H9 (cell line): ENCODE measurements at regions not wholly inside any gene's neighbourhood (a gene's known extent, or its start where the extent isn't known, plus 50 kb on each side); places are given as distances from the start of the nearest gene placed in this dataset.

Experiments used
- DNase-seq: peaks from one replicate; pipeline ENCODE4 v3.0.0-alpha.2; 2017
- H2AFZ ChIP-seq: one replicate; pipeline ENCODE4 v1.6.1; 2013; ENCODE audit warnings: mild to moderate bottlenecking, low read length, control low read depth, moderate library complexity
- H2AK5ac ChIP-seq: 2 replicates; pipeline ENCODE4 v1.6.1; 2013; ENCODE audit warnings: low read length, control low read depth, mixed read lengths; ENCODE audit not compliant: insufficient read length
- H2BK120ac ChIP-seq: one replicate; pipeline ENCODE4 v1.6.1; 2013; ENCODE audit warnings: low read depth, mild to moderate bottlenecking, low read length, control low read depth, inconsistent platforms; ENCODE audit not compliant: poor library complexity, severe bottlenecking
- H2BK12ac ChIP-seq: 2 replicates; pipeline ENCODE4 v1.6.1; 2013; ENCODE audit warnings: low read length, control low read depth, mixed read lengths, low read depth; ENCODE audit not compliant: insufficient read length
- H2BK15ac ChIP-seq: 2 replicates; pipeline ENCODE4 v1.6.1; 2013; ENCODE audit warnings: low read depth, low read length, control low read depth
- H2BK20ac ChIP-seq: one replicate; pipeline ENCODE4 v1.6.1; 2013; ENCODE audit warnings: low read depth, mild to moderate bottlenecking, low read length, control low read depth, inconsistent platforms; ENCODE audit not compliant: poor library complexity, severe bottlenecking
- H2BK5ac ChIP-seq: 2 replicates; pipeline ENCODE4 v1.6.1; 2013; ENCODE audit warnings: low read length, control low read depth, mixed read lengths; ENCODE audit not compliant: insufficient read length
- H3K14ac ChIP-seq: 2 replicates; pipeline ENCODE4 v1.6.1; 2013; ENCODE audit warnings: low read length, control low read depth; ENCODE audit not compliant: insufficient read depth
- H3K18ac ChIP-seq: 2 replicates; pipeline ENCODE4 v1.6.1; 2013; ENCODE audit warnings: low read depth, mild to moderate bottlenecking, mixed read lengths, low read length, control low read depth; ENCODE audit not compliant: insufficient read length
- H3K23ac ChIP-seq: 2 replicates; pipeline ENCODE4 v1.6.1; 2013; ENCODE audit warnings: low read length, control low read depth, mixed read lengths, low read depth; ENCODE audit not compliant: insufficient read length
- H3K23me2 ChIP-seq: 2 replicates; pipeline ENCODE4 v1.6.1; 2013; ENCODE audit warnings: low read depth, mild to moderate bottlenecking, mixed read lengths, low read length, control low read depth; ENCODE audit not compliant: insufficient read length, poor library complexity, severe bottlenecking
- H3K27ac ChIP-seq: 2 replicates; pipeline ENCODE4 v1.5.1; 2013; ENCODE audit warnings: low read length, control low read depth, mixed read lengths, low read depth; ENCODE audit not compliant: insufficient read length
- H3K27me3 ChIP-seq: 2 replicates; pipeline ENCODE4 v1.6.1; 2013; ENCODE audit warnings: low read length, control low read depth, inconsistent platforms; ENCODE audit not compliant: insufficient read depth
- H3K4ac ChIP-seq: 2 replicates; pipeline ENCODE4 v1.6.1; 2013; ENCODE audit warnings: low read depth, mild to moderate bottlenecking, control low read depth, inconsistent platforms, low read length, moderate library complexity
- H3K4me1 ChIP-seq: 2 replicates; pipeline ENCODE4 v1.6.1; 2013; ENCODE audit warnings: low read length, control low read depth, inconsistent platforms; ENCODE audit not compliant: insufficient read depth
- H3K4me2 ChIP-seq: 2 replicates; pipeline ENCODE4 v1.6.1; 2013; ENCODE audit warnings: low read length, control low read depth, mixed read lengths; ENCODE audit not compliant: insufficient read length, insufficient read depth
- H3K56ac ChIP-seq: 2 replicates; pipeline ENCODE4 v1.6.1; 2013; ENCODE audit warnings: low read depth, mild to moderate bottlenecking, mixed read lengths, low read length, control low read depth; ENCODE audit not compliant: insufficient read length
- H3K79me1 ChIP-seq: 2 replicates; pipeline ENCODE4 v1.6.1; 2013; ENCODE audit warnings: low read depth, mild to moderate bottlenecking, moderate library complexity, low read length, control low read depth, inconsistent platforms; ENCODE audit not compliant: insufficient read depth, poor library complexity, severe bottlenecking
- H3K79me2 ChIP-seq: 2 replicates; pipeline ENCODE4 v1.6.1; 2013; ENCODE audit warnings: low read length, control low read depth, inconsistent platforms; ENCODE audit not compliant: insufficient read depth
- H3K9ac ChIP-seq: 2 replicates; pipeline ENCODE4 v1.6.1; 2013; ENCODE audit warnings: low read length, control low read depth, mixed read lengths; ENCODE audit not compliant: insufficient read length; ENCODE audit errors: extremely low read depth
- H3K9me3 ChIP-seq: one replicate; pipeline ENCODE4 v1.6.1; 2013; ENCODE audit warnings: low read depth, low read length, inconsistent platforms; ENCODE audit not compliant: control insufficient read depth
- H3T11ph ChIP-seq: one replicate; pipeline ENCODE4 v1.6.1; 2013; ENCODE audit warnings: mild to moderate bottlenecking, low read length, control low read depth, inconsistent platforms
- H4K20me1 ChIP-seq: one replicate; pipeline ENCODE4 v1.6.1; 2013; ENCODE audit not compliant: control insufficient read depth, insufficient read length, insufficient read depth
- H4K5ac ChIP-seq: 2 replicates; pipeline ENCODE4 v1.6.1; 2013; ENCODE audit warnings: low read depth, mild to moderate bottlenecking, mixed read lengths, low read length, control low read depth; ENCODE audit not compliant: insufficient read length
- H4K8ac ChIP-seq: replicated peaks from 2 replicates; pipeline ENCODE4 v1.6.1; 2013; ENCODE audit warnings: low read length, control low read depth, mixed read lengths, low read depth; ENCODE audit not compliant: insufficient read length
- H4K91ac ChIP-seq: 2 replicates; pipeline ENCODE4 v1.6.1; 2013; ENCODE audit warnings: low read depth, mild to moderate bottlenecking, moderate library complexity, mixed read lengths, low read length, control low read depth; ENCODE audit not compliant: insufficient read length
- H3K27ac Mint-ChIP-seq, 3 experiments: 2 replicates in 2 of 3; 3 replicates in 1 of 3; pipeline ENCODE4 v1.8.0; 2020 to 2021; ENCODE audit warnings: mixed read lengths in 3 of 3, mild to moderate bottlenecking in 1 of 3, moderate library complexity in 1 of 3
- H3K27me3 Mint-ChIP-seq: 2 replicates; pipeline ENCODE4 v1.8.0; 2021; ENCODE audit warnings: low read depth, mild to moderate bottlenecking, moderate library complexity, mixed read lengths
- H3K36me3 Mint-ChIP-seq, 3 experiments: 2 replicates in 2 of 3; 3 replicates in 1 of 3; pipeline ENCODE4 v1.8.0; 2020 to 2021; ENCODE audit warnings: low read depth in 3 of 3, mixed read lengths in 3 of 3; ENCODE audit not compliant: insufficient read depth in 1 of 3
- H3K4me1 Mint-ChIP-seq, 2 experiments: 2 replicates each; pipeline ENCODE4 v1.8.0; 2020; ENCODE audit warnings: mixed read lengths in 2 of 2
- H3K4me3 Mint-ChIP-seq, 2 experiments: 2 replicates in 1 of 2; 3 replicates in 1 of 2; pipeline ENCODE4 v1.8.0; 2020 to 2021; ENCODE audit warnings: mild to moderate bottlenecking in 2 of 2, mixed read lengths in 2 of 2, moderate library complexity in 1 of 2
- H3K9me3 Mint-ChIP-seq, 2 experiments: 2 replicates in 1 of 2; 3 replicates in 1 of 2; pipeline ENCODE4 v1.8.0; 2020; ENCODE audit warnings: mild to moderate bottlenecking in 2 of 2, mixed read lengths in 2 of 2, moderate library complexity in 1 of 2
- WGBS: extraction: QIAGEN DNeasy Blood & Tissue Kit; methylation state at CpG from one replicate; pipeline ENCODE4 v1.1.7; 2013; ENCODE audit warnings: missing lambda C conversion rate, low lambda C conversion rate, mixed read lengths; ENCODE audit not compliant: insufficient read length; ENCODE audit errors: extremely low coverage; 5-methylcytosine and 5-hydroxymethylcytosine counted together
- TF ChIP-seq, protein P1 (sequence below): fragments of 200-600 bp; sonication (generic); conservative IDR thresholded peaks from 3 replicates; pipeline ENCODE4 v1.8.0; 2021; ENCODE audit warnings: antibody characterized with exemption, mild to moderate bottlenecking

- no peaks in the 10 kb centered on the region for H3K4me1 Mint-ChIP-seq
- WGBS: no CpG with 5 or more reads among the region's 3 CpGs
- no peaks in the 10 kb centered on the region for H3K36me3 Mint-ChIP-seq
These were observed 440.9 kb downstream of the NAV3 start for GRCh38 chr12:78271546-78271945.

More at GRCh38 chr12:78271546-78271945, 440.9 kb downstream of the NAV3 start:
- no peaks in the 10 kb centered on the region for H3K27me3 ChIP-seq
- TF ChIP-seq, protein P1, sequence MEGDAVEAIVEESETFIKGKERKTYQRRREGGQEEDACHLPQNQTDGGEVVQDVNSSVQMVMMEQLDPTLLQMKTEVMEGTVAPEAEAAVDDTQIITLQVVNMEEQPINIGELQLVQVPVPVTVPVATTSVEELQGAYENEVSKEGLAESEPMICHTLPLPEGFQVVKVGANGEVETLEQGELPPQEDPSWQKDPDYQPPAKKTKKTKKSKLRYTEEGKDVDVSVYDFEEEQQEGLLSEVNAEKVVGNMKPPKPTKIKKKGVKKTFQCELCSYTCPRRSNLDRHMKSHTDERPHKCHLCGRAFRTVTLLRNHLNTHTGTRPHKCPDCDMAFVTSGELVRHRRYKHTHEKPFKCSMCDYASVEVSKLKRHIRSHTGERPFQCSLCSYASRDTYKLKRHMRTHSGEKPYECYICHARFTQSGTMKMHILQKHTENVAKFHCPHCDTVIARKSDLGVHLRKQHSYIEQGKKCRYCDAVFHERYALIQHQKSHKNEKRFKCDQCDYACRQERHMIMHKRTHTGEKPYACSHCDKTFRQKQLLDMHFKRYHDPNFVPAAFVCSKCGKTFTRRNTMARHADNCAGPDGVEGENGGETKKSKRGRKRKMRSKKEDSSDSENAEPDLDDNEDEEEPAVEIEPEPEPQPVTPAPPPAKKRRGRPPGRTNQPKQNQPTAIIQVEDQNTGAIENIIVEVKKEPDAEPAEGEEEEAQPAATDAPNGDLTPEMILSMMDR: no peak
- no peak overlapping the region for H2BK5ac ChIP-seq
- H3K79me1 ChIP-seq: no peaks in the 10 kb centered on the region
- no peak overlapping the region for H3K56ac ChIP-seq
- H3K4me2 ChIP-seq: no peak overlapping the region
- no peak overlapping the region for H4K8ac ChIP-seq
- H3K23me2 ChIP-seq: no peaks in the 10 kb centered on the region
- H3K79me2 ChIP-seq: no peaks in the 10 kb centered on the region
- H2AK5ac ChIP-seq: no peak overlapping the region
- no peak overlapping the region for H3K23ac ChIP-seq
- no peak overlapping the region for H3T11ph ChIP-seq
- no peak overlapping the region for H3K9ac ChIP-seq
- H3K18ac ChIP-seq: no peak overlapping the region
- DNase-seq: no peak
- no peak overlapping the region for H3K4ac ChIP-seq
- Mint-ChIP-seq H3K9me3 (no peaks in the 10 kb centered on the region; a peak in 3 of 5 replicates), H3K27me3 (no peaks in the 10 kb centered on the region), H3K27ac (no peak overlapping the region), H3K4me3 (no peak overlapping the region)
- no peak overlapping the region for H2AFZ ChIP-seq
- H3K14ac ChIP-seq: no peak overlapping the region
- no peak overlapping the region for H2BK120ac ChIP-seq
- no peak overlapping the region for H2BK15ac ChIP-seq
- no peak overlapping the region for H2BK20ac ChIP-seq
- no peak overlapping the region for H2BK12ac ChIP-seq
- no peak overlapping the region for H3K27ac ChIP-seq
- H4K91ac ChIP-seq: no peak overlapping the region
- H4K5ac ChIP-seq: no peak overlapping the region
- no peaks in the 10 kb centered on the region for H3K9me3 ChIP-seq
- H3K4me1 ChIP-seq: no peaks in the 10 kb centered on the region
- H4K20me1 ChIP-seq: no peaks in the 10 kb centered on the region
